HUES6 (cell line): ENCODE measurements at regions not wholly inside any gene's neighbourhood (a gene's known extent, or its start where the extent isn't known, plus 50 kb on each side); places are given as distances from the start of the nearest gene placed in this dataset.
"Not testable (repeated sequence)": the region's sequence is repeated elsewhere in the genome, so short reads cannot be mapped to it uniquely, and the experiment has no call there.

Source experiments
- H3K27ac ChIP-seq: 2 replicates; pipeline ENCODE4 v1.7.0; 2013; ENCODE audit warnings: low read depth, mild to moderate bottlenecking, low read length, inconsistent platforms
- H3K27me3 ChIP-seq: 2 replicates; pipeline ENCODE4 v1.6.1; 2013; ENCODE audit warnings: low read length; ENCODE audit not compliant: control insufficient read depth, insufficient read depth
- H3K36me3 ChIP-seq: 2 replicates; pipeline ENCODE4 v1.6.1; 2013; ENCODE audit warnings: low read length; ENCODE audit not compliant: control insufficient read depth, insufficient read depth
- H3K4me1 ChIP-seq: 2 replicates; pipeline ENCODE4 v1.6.1; 2013; ENCODE audit warnings: low read length; ENCODE audit not compliant: control insufficient read depth, insufficient read depth
- H3K4me3 ChIP-seq: 2 replicates; pipeline ENCODE4 v1.5.1; 2013; ENCODE audit warnings: low read depth, low read length
- H3K9ac ChIP-seq: one replicate; pipeline ENCODE4 v1.6.1; 2013; ENCODE audit warnings: mild to moderate bottlenecking, low read length
- H3K9me3 ChIP-seq: 2 replicates; pipeline ENCODE4 v1.6.1; 2013; ENCODE audit warnings: low read depth, low read length; ENCODE audit not compliant: control insufficient read depth, insufficient read depth

- Histone ChIP-seq H3K4me1 (peaks cover 6% of the 10 kb centered on the region; the same call in 1 of the 2 replicates), H3K9ac (no peak overlapping the region), H3K9me3 (peaks cover 4% of the 10 kb centered on the region), H3K4me3 (no peak overlapping the region), H3K27me3 (no peaks in the 10 kb centered on the region), H3K27ac (no peak overlapping the region), H3K36me3 (no peaks in the 10 kb centered on the region)
These were observed 105.0 kb downstream of the OTUD1 start for GRCh38 chr10:23543691-23544380.

- not testable (repeated sequence) for H3K27ac ChIP-seq, H3K36me3 ChIP-seq, H3K4me3 ChIP-seq, H3K4me1 ChIP-seq, H3K27me3 ChIP-seq, H3K9ac ChIP-seq, H3K9me3 ChIP-seq
These were observed 107.0 kb downstream of the OTUD1 start for GRCh38 chr10:23545866-23546265.

GRCh38 chr10:23556727-23557440 is 118.0 kb downstream of the OTUD1 start:
- Histone ChIP-seq H3K4me3 (no peak overlapping the region), H3K9ac (no peak overlapping the region), H3K27ac (no peak overlapping the region), H3K36me3 (no peaks in the 10 kb centered on the region), H3K4me1 (no peaks in the 10 kb centered on the region), H3K27me3 (no peaks in the 10 kb centered on the region), H3K9me3 (peaks cover 1% of the 10 kb centered on the region; the same call in 1 of the 2 replicates)

- Histone ChIP-seq H3K36me3 (no peaks in the 10 kb centered on the region), H3K4me3 (no peak overlapping the region), H3K4me1 (no peaks in the 10 kb centered on the region), H3K27ac (no peak overlapping the region), H3K27me3 (no peaks in the 10 kb centered on the region), H3K9ac (no peak overlapping the region), H3K9me3 (peaks cover 5% of the 10 kb centered on the region; the same call in 1 of the 2 replicates)
These were observed 118.9 kb downstream of the OTUD1 start for GRCh38 chr10:23557777-23558176.

- Histone ChIP-seq H3K9ac (no peak overlapping the region), H3K9me3 (peaks cover 5% of the 10 kb centered on the region; the same call in 1 of the 2 replicates), H3K27ac (no peak overlapping the region), H3K36me3 (no peaks in the 10 kb centered on the region), H3K4me3 (no peak overlapping the region), H3K27me3 (no peaks in the 10 kb centered on the region), H3K4me1 (no peaks in the 10 kb centered on the region)
These were observed 119.5 kb downstream of the OTUD1 start for GRCh38 chr10:23558361-23558799.

- Histone ChIP-seq H3K36me3 (no peaks in the 10 kb centered on the region), H3K9ac (no peak overlapping the region), H3K9me3 (0 out of 2 replicates have a peak, but pooled peaks cover 5% of the 10 kb centered on the region), H3K27me3 (no peaks in the 10 kb centered on the region), H3K4me3 (no peak overlapping the region), H3K27ac (no peak overlapping the region), H3K4me1 (no peaks in the 10 kb centered on the region)
These were observed 130.1 kb downstream of the OTUD1 start for GRCh38 chr10:23568996-23569395.

GRCh38 chr10:23571884-23572283 is 133.0 kb downstream of the OTUD1 start:
- H3K9me3 ChIP-seq: 0 out of 2 replicates have a peak, but pooled peaks cover 5% of the 10 kb centered on the region
- no peaks in the 10 kb centered on the region for H3K27me3 ChIP-seq
- H3K9ac ChIP-seq: no peak overlapping the region
- H3K4me1 ChIP-seq: no peaks in the 10 kb centered on the region
- H3K36me3 ChIP-seq: no peaks in the 10 kb centered on the region
- H3K4me3 ChIP-seq: no peak overlapping the region
- no peak overlapping the region for H3K27ac ChIP-seq

- Histone ChIP-seq H3K4me1 (no peaks in the 10 kb centered on the region), H3K36me3 (no peaks in the 10 kb centered on the region), H3K9ac (no peak overlapping the region), H3K9me3 (no peaks in the 10 kb centered on the region), H3K4me3 (no peak overlapping the region), H3K27me3 (no peaks in the 10 kb centered on the region), H3K27ac (no peak overlapping the region)
These were observed 143.1 kb downstream of the OTUD1 start for GRCh38 chr10:23581906-23582450.

- Histone ChIP-seq H3K4me3 (no peak overlapping the region), H3K9me3 (no peaks in the 10 kb centered on the region), H3K27me3 (no peaks in the 10 kb centered on the region), H3K36me3 (no peaks in the 10 kb centered on the region), H3K4me1 (no peaks in the 10 kb centered on the region), H3K9ac (no peak overlapping the region), H3K27ac (no peak overlapping the region)
These were observed 145.5 kb downstream of the OTUD1 start for GRCh38 chr10:23584396-23584795.

GRCh38 chr10:23585186-23585585 is 146.3 kb downstream of the OTUD1 start:
- Histone ChIP-seq H3K36me3 (no peaks in the 10 kb centered on the region), H3K4me1 (no peaks in the 10 kb centered on the region), H3K27me3 (no peaks in the 10 kb centered on the region), H3K9ac (no peak overlapping the region), H3K27ac (no peak overlapping the region), H3K4me3 (no peak overlapping the region), H3K9me3 (no peaks in the 10 kb centered on the region)

GRCh38 chr10:23585666-23586065 is 146.8 kb downstream of the OTUD1 start:
- Histone ChIP-seq H3K36me3 (no peaks in the 10 kb centered on the region), H3K9me3 (no peaks in the 10 kb centered on the region)

More at GRCh38 chr10:23585666-23586065, 146.8 kb downstream of the OTUD1 start:
- Histone ChIP-seq H3K9ac (no peak overlapping the region), H3K27me3 (no peaks in the 10 kb centered on the region), H3K27ac (no peak overlapping the region), H3K4me3 (no peak overlapping the region), H3K4me1 (no peaks in the 10 kb centered on the region)
